HEK293 (cell line): ENCODE measurements at regions not wholly inside any gene's neighbourhood (a gene's known extent, or its start where the extent isn't known, plus 50 kb on each side); places are given as distances from the start of the nearest gene placed in this dataset.

Source experiments
- CTCF ChIA-PET: fragments of 350-600 bp; formaldehyde crosslinking; extraction: SDS; loops from one replicate; lab custom pipeline; 2021; ENCODE audit warnings: antibody characterized with exemption; lab: Yijun Ruan, JAX
- POLR2A ChIA-PET: fragments of 300-600 bp; formaldehyde crosslinking; extraction: SDS; loops from one replicate; lab custom pipeline; 2020; ENCODE audit warnings: antibody characterized with exemption, inconsistent platforms; lab: Yijun Ruan, JAX
- H3K27ac ChIP-seq: fragments of 200-500 bp; sonication (Bioruptor generic); 2 replicates; pipeline ENCODE4 v1.5.1; 2014; ENCODE audit warnings: low read depth, low read length, control low read depth, inconsistent platforms; ENCODE audit errors: extremely low read depth
- H3K36me3 ChIP-seq, 2 experiments: fragments of 200-500 bp in 1 of 2; sonication (Bioruptor generic) in 1 of 2; 1 replicate in 1 of 2; 2 replicates in 1 of 2; pipeline ENCODE4 v1.5.1; 2014 to 2017; ENCODE audit warnings: inconsistent platforms in 2 of 2, low read length in 2 of 2; ENCODE audit not compliant: control insufficient read depth in 2 of 2, insufficient read depth in 1 of 2
- H3K4me1 ChIP-seq: fragments of 200-500 bp; sonication (Bioruptor generic); 2 replicates; pipeline ENCODE4 v1.5.1; 2014; ENCODE audit warnings: mild to moderate bottlenecking, low read length, inconsistent platforms; ENCODE audit not compliant: control insufficient read depth, insufficient read depth
- H3K4me3 ChIP-seq: 2 replicates; pipeline ENCODE4 v1.5.1; 2011; ENCODE audit warnings: low read depth, mild to moderate bottlenecking, control low read depth, low read length, moderate library complexity
- H3K9me3 ChIP-seq: fragments of 200-500 bp; sonication (Bioruptor generic); 2 replicates; pipeline ENCODE4 v1.5.1; 2014; ENCODE audit warnings: low read depth, low read length, inconsistent platforms; ENCODE audit not compliant: control insufficient read depth, insufficient read depth
- GFI1B ChIP-seq: fragments of 450-650 bp; formaldehyde crosslinking; IDR thresholded peaks from 2 replicates; pipeline ENCODE4 v1.5.1; 2016; ENCODE audit warnings: missing biosample characterization, missing genetic modification characterization
- KLF16 ChIP-seq: fragments of 450-650 bp; formaldehyde crosslinking; IDR thresholded peaks from 2 replicates; pipeline ENCODE4 v1.5.1; 2017; ENCODE audit warnings: missing biosample characterization, missing genetic modification characterization
- KLF17 ChIP-seq: fragments of 450-650 bp; formaldehyde crosslinking; IDR thresholded peaks from 2 replicates; pipeline ENCODE4 v1.5.1; 2016; ENCODE audit warnings: missing biosample characterization, missing genetic modification characterization
- MYNN ChIP-seq: fragments of 450-650 bp; formaldehyde crosslinking; IDR thresholded peaks from 2 replicates; pipeline ENCODE4 v1.5.1; 2016; ENCODE audit warnings: missing biosample characterization, missing genetic modification characterization, borderline replicate concordance
- WT1 ChIP-seq: fragments of 450-650 bp; formaldehyde crosslinking; IDR thresholded peaks from 2 replicates; pipeline ENCODE4 v1.5.1; 2016; ENCODE audit warnings: missing biosample characterization, missing genetic modification characterization
- ZNF155 ChIP-seq: fragments of 450-650 bp; formaldehyde crosslinking; IDR thresholded peaks from 2 replicates; pipeline ENCODE4 v1.5.1; 2016; ENCODE audit warnings: missing biosample characterization, missing genetic modification characterization
- ZNF366 ChIP-seq: fragments of 450-650 bp; formaldehyde crosslinking; conservative IDR thresholded peaks from 2 replicates; pipeline ENCODE4 v1.5.1; 2016; ENCODE audit warnings: missing biosample characterization, missing genetic modification characterization
- ZNF398 ChIP-seq: fragments of 450-650 bp; formaldehyde crosslinking; IDR thresholded peaks from 2 replicates; pipeline ENCODE4 v1.5.1; 2017; ENCODE audit warnings: missing biosample characterization, missing genetic modification characterization
- ZNF629 ChIP-seq: fragments of 450-650 bp; formaldehyde crosslinking; IDR thresholded peaks from 2 replicates; pipeline ENCODE4 v1.5.1; 2017; ENCODE audit warnings: missing biosample characterization, missing genetic modification characterization
- ZNF776 ChIP-seq: fragments of 450-650 bp; formaldehyde crosslinking; IDR thresholded peaks from 2 replicates; pipeline ENCODE4 v1.5.0; 2017; ENCODE audit warnings: missing biosample characterization, missing genetic modification characterization, borderline replicate concordance
- ZSCAN16 ChIP-seq: fragments of 450-650 bp; formaldehyde crosslinking; IDR thresholded peaks from 2 replicates; pipeline ENCODE4 v1.5.1; 2016; ENCODE audit warnings: missing biosample characterization, missing genetic modification characterization
- TF ChIP-seq, protein P1 (sequence below): fragments of 450-650 bp; formaldehyde crosslinking; IDR thresholded peaks from 2 replicates; pipeline ENCODE4 v1.5.1; 2016; ENCODE audit warnings: missing biosample characterization, missing genetic modification characterization
- TF ChIP-seq, protein P2 (sequence below): fragments of 450-650 bp; IDR thresholded peaks from 2 replicates; pipeline ENCODE4 v1.5.1; 2018; ENCODE audit warnings: missing biosample characterization, mild to moderate bottlenecking, missing genetic modification characterization
- TF ChIP-seq, protein P3 (sequence below): fragments of 450-650 bp; formaldehyde crosslinking; IDR thresholded peaks from 2 replicates; pipeline ENCODE4 v1.5.1; 2017; ENCODE audit warnings: missing biosample characterization, missing genetic modification characterization

- TF ChIP-seq MYNN (tag by site-specific recombination) (no peak), ZNF398 (tag by site-specific recombination) (no peak), ZNF629 (tag by site-specific recombination) (no peak), WT1 (peak; percentile 75), ZSCAN16 (no peak), ZNF776 (tag by site-specific recombination) (no peak), ZNF155 (tag by site-specific recombination) (no peak), GFI1B (0 out of 2 replicates have a peak, but pooled peaks have one; percentile 18), KLF17 (tag by site-specific recombination) (peak; percentile 76)
- TF ChIP-seq, protein P1, sequence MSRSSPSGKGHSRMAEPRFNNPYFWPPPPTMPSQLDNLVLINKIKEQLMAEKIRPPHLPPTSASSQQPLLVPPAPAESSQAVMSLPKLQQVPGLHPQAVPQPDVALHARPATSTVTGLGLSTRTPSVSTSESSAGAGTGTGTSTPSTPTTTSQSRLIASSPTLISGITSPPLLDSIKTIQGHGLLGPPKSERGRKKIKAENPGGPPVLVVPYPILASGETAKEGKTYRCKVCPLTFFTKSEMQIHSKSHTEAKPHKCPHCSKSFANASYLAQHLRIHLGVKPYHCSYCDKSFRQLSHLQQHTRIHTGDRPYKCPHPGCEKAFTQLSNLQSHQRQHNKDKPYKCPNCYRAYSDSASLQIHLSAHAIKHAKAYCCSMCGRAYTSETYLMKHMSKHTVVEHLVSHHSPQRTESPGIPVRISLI (tag by site-specific recombination): no peak
- TF ChIP-seq, protein P2, sequence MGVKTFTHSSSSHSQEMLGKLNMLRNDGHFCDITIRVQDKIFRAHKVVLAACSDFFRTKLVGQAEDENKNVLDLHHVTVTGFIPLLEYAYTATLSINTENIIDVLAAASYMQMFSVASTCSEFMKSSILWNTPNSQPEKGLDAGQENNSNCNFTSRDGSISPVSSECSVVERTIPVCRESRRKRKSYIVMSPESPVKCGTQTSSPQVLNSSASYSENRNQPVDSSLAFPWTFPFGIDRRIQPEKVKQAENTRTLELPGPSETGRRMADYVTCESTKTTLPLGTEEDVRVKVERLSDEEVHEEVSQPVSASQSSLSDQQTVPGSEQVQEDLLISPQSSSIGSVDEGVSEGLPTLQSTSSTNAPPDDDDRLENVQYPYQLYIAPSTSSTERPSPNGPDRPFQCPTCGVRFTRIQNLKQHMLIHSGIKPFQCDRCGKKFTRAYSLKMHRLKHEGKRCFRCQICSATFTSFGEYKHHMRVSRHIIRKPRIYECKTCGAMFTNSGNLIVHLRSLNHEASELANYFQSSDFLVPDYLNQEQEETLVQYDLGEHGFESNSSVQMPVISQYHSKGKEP (tag by site-specific recombination): peak; percentile 51; the same call in 1 of the 2 replicates
- TF ChIP-seq, protein P3, sequence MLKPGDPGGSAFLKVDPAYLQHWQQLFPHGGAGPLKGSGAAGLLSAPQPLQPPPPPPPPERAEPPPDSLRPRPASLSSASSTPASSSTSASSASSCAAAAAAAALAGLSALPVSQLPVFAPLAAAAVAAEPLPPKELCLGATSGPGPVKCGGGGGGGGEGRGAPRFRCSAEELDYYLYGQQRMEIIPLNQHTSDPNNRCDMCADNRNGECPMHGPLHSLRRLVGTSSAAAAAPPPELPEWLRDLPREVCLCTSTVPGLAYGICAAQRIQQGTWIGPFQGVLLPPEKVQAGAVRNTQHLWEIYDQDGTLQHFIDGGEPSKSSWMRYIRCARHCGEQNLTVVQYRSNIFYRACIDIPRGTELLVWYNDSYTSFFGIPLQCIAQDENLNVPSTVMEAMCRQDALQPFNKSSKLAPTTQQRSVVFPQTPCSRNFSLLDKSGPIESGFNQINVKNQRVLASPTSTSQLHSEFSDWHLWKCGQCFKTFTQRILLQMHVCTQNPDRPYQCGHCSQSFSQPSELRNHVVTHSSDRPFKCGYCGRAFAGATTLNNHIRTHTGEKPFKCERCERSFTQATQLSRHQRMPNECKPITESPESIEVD (tag by site-specific recombination): 0 out of 2 replicates have a peak, but pooled peaks have one; percentile 29
- H3K4me3 ChIP-seq: no peak overlapping the region
- ChIA-PET POLR2A (no interaction called here), CTCF (interaction anchor here (0.6 kb wide), 1 partner anchor 30 kb away, joined by 3 read pairs; no protein-coding TSS in a partner anchor)
- H3K36me3 ChIP-seq: no peaks in the 10 kb centered on the region
- no peak overlapping the region for H3K27ac ChIP-seq
- no peaks in the 10 kb centered on the region for H3K9me3 ChIP-seq
- peaks cover 3% of the 10 kb centered on the region for H3K4me1 ChIP-seq
These were observed 255.9 kb downstream of the SOX9 start for GRCh38 chr17:72376526-72377345.

DNA sequence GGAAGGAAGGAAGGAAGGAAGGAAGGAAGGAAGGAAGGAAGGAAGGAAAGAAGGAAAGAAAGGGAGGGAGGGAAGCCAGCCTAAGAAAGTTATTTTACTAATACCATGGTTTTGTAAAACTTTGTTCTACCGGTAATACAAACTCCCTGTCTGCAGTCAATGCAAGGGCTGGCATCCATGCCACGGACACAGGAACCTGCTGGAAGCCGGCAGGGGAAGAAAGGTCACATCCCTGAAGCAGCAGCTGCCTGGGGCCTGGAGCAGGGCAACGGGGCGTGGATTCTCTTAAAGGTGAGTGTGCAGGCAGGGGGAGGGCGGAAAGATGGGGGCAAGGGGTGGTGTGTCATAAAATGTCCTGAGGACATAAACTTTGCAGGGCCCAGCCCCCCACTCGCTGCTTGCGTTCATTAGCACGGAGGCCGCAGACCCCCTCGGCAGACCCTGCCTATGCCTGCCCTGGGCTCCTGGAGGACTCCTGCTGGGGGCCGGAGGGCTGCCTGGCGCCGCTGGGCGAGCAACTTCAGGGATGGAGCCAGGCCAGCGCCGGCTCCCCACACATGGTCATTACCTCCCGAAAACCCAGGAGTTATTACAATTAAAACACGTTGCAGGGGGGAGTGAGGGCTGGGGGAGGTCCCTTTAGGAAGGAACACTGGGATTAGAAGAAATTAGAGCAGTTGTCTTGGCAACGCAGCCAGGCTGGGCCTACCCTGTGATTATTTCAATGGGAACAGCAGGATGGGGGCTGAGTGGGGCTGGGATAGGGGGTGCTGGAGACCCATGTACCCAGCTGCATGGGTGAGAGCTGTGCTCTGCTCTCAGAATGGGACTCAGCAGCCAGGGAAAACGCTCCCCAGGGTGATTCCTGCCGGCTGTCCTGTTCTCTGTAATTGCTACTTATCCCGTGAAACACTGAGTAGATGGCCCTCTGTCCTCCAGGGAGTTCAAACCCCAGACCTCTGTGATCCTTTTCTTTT, 257.9 kb downstream of the SOX9 start:
- no peaks in the 10 kb centered on the region for H3K36me3 ChIP-seq
- H3K9me3 ChIP-seq: no peaks in the 10 kb centered on the region
- no peak overlapping the region for H3K4me3 ChIP-seq
- POLR2A ChIA-PET: interaction anchor here (1.4 kb wide), 1 partner anchor 258 kb away, joined by 5 read pairs; the partner anchor contains the start of gene SOX9
- CTCF ChIA-PET: interaction anchor here (0.7 kb wide), 1 partner anchor 15 kb away, joined by 5 read pairs; no protein-coding TSS in a partner anchor
- H3K27ac ChIP-seq: no peak overlapping the region
- TF ChIP-seq KLF16 (no peak), ZNF366 (peak; percentile 83)
- H3K4me1 ChIP-seq: peaks cover 15% of the 10 kb centered on the region
